Activated CD4-positive, alpha-beta T cell treated with anti-CD3 and anti-CD28 coated beads, Interleukin-2, Interleukin-4, amounts not matched to agents 100 ng/mL and 50 ng/mL, durations not matched to agents 16 hours and 8 hours (primary cell): ENCODE measurements at regions not wholly inside any gene's neighbourhood (a gene's known extent, or its start where the extent isn't known, plus 50 kb on each side); places are given as distances from the start of the nearest gene placed in this dataset.

Source experiments
- DNase-seq: peaks from one replicate; pipeline ENCODE4 v3.0.0-alpha.2; 2020; ENCODE audit warnings: low spot score

DNA sequence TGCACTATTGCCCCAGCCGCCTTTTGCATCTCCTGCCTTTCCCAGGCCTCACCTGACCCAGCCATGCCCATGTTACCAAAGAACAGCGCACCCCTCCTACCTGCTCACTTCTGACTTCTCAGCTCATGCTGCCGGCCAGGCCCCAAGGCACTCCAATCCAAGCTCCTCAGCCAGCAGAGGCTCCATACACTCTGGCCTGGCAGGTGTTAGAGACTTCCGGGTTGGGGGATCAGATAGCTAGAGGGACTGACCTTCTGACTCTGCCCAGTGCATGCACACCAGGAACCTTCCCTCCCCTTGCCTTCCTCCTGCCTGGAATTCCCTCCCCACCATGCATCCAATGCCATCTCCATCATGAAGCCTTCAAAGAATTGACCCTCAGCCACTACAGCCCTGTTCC lies 56.2 kb upstream of the ZMIZ1 start:
- no peak for DNase-seq

DNA sequence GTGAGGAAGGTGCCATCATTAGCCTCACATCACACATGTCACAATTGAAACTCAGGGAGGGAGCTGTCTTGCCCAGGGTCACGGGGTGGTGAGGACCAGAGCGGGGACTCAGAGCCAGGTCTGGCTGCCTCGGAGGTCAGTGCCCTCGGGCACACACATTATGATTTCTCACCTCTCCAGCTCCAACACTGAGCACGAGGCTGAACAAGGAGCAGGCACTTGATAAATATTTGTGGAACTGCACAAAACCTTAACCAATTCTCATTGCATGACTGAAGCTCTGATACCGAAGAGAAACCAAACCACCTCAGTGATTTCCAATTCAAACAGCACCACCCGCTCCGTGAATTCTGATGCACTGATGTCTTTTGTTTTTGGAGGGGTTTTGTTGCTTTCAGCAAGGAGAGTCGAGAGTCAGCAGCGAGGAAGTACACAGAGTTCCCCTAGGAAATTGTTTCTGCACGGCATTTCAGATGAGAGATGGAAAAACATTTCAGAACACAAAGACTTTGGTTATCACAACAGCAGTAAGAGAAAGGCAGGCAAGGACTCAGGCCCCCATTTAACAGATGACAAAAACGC lies 55.3 kb upstream of the ZMIZ1 start:
- no peak for DNase-seq

DNA sequence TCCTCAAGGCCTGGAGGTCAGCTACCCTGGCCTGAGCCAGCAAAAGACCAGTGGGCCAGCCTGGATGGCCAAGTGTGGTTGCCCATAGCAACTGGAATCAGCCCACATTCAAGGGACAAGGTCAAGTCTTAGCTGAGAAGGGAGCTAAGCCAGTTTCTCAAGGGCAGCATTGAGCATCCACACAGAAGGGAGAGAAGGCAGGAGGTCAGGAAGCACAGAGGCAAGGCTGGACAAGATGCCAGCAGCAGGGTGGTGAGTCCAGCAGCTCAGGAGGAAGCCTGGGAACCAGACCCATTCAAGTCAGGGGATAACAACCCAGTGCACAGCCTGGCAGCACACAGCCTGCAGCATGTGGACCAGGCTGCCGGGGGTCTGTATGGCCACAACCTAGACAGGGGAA lies 54.0 kb upstream of the ZMIZ1 start:
- no peak for DNase-seq

DNA sequence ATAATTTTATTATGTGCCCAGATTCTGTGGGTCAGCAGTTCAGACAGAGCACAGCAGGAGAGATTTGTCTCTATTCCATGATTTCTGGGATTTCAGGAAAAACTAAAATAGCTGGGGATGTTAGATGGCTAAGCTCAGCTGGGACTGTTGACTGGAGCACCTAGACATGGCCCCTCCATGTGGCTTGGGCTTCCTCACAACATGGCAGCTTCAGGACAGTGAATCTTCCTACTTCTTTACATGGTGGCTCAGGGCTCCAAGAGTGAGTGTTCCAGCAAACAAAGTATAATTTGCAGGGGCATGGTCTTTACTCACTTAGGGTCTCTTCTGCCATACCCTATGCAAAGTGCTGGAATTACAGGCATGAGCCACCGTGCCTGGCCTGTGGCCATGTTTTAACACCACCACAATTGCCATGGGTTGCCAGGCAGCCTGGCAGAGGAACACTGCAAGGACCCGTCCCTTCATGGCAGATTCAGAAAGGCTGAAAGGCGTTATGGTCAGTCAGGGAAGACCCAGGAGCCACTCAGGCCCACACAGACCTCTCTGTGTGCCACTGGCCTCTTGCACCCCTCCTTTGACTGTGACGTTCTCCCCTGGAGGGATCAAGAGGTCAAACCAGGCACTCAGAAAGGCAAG lies 50.8 kb upstream of the ZMIZ1 start:
- DNase-seq, result no peak

DNA sequence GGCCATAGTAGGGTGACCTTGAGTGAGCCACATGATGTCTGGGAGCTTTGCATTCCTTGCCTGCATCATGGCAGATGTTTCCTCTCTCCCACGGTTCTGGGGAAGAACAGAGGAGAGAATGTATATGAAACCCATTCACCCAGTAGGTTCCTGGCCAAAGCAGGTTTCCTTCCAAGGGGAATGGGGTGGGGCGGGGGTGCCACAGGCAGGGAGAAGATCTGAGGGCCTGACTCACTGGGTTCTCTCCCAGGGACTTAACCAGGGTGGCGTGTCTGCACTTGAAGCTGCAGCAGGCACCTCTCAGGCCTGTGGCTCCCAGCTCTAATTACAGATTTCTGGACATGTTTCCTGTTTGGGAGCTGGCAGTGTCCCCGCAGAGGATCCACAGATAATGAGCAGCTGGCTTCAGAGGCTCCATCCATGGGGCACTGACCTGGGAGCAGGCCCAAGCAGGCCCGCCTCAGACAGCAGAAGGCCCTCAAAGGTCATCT lies 50.2 kb upstream of the ZMIZ1 start:
- DNase-seq, result no peak
